ENCODE measurements at regions not wholly inside any gene's neighbourhood (a gene's known extent, or its start where the extent isn't known, plus 50 kb on each side); places are given as distances from the start of the nearest gene placed in this dataset.

- Histone ChIP-seq H3K9ac (replicated peaks; ENCODE audit: extremely low read depth, insufficient read depth, low read length) (no peak overlapping the region), H3K79me2 (ENCODE audit: control insufficient read depth, insufficient read depth, low read length) (no peaks in the 10 kb centered on the region), H3K4me3 (replicated peaks in 1 of 3; ENCODE audit: insufficient read depth in 1 of 3, low read depth in 1 of 3, low read length in 3 of 3) (no peak overlapping the region), H3K36me3 (ENCODE audit: control insufficient read depth in 2 of 2, extremely low read depth in 1 of 2, insufficient read depth in 2 of 2, low read length in 2 of 2) (no peaks in the 10 kb centered on the region), H3K9me1 (replicated peaks; ENCODE audit: control insufficient read depth, extremely low read depth, insufficient read depth, low read length) (no peaks in the 10 kb centered on the region), H4K20me1 (replicated peaks; ENCODE audit: control insufficient read depth, extremely low read depth, insufficient read depth, low read length) (no peaks in the 10 kb centered on the region), H3K27ac (ENCODE audit: insufficient read depth, low read depth, low read length) (no peak overlapping the region), H3K4me1 (ENCODE audit: control insufficient read depth, extremely low read depth, insufficient read depth, low read length) (no peaks in the 10 kb centered on the region), H3K9me3 (replicated peaks; ENCODE audit: control insufficient read depth, insufficient read depth, low read length) (no peaks in the 10 kb centered on the region), H3K27me3 (ENCODE audit: control insufficient read depth in 2 of 2, insufficient read depth in 2 of 2, low read length in 2 of 2) (no peaks in the 10 kb centered on the region), H3K4me2 (ENCODE audit: insufficient read depth, low read length) (no peak overlapping the region), H2AFZ (ENCODE audit: low read depth, low read length) (no peak overlapping the region)
- intact Hi-C loops (cut with micrococcal nuclease) (no loop called here), dilution Hi-C loops (cut with MboI; ENCODE audit: extremely low pct_ligation_motif_present, low sequenced_read_pairs) (no loop called here)
- DNase-seq (ENCODE audit: low read depth, low spot score) (no peak), FAIRE-seq (no peak)
- no TSS peak for BruUV-seq (replicated peaks)
- ChIA-PET CTCF (interaction anchor here (0.7 kb wide), 1 partner anchor 1189 kb away, joined by 3 read pairs; no protein-coding TSS in a partner anchor), POLR2A (no interaction called here)
- TF ChIP-seq CTCF (IDR thresholded peaks at IDR 0.05; ENCODE audit: extremely low read depth in 1 of 2, insufficient read depth in 1 of 2, low read depth in 1 of 2, low read length in 2 of 2) (no peak), JUN (IDR thresholded peaks at IDR 0.05; ENCODE audit: borderline replicate concordance, insufficient read depth, insufficient read length, low read depth) (no peak), GATA2 (IDR thresholded peaks at IDR 0.05; ENCODE audit: insufficient read depth, insufficient read length, low read depth, low read length) (no peak), EZH2 (IDR thresholded peaks at IDR 0.05; ENCODE audit: borderline replicate concordance, low read depth, low read length, severe bottlenecking) (no peak), POLR2A (IDR thresholded peaks at IDR 0.05; ENCODE audit: low read depth, low read length) (no peak)
- TF ChIP-seq, protein P1, sequence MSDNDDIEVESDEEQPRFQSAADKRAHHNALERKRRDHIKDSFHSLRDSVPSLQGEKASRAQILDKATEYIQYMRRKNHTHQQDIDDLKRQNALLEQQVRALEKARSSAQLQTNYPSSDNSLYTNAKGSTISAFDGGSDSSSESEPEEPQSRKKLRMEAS (IDR thresholded peaks at IDR 0.05; ENCODE audit: insufficient read depth, insufficient read length): no peak
Observed at GRCh38 chr10:52434734-52435133, 120.7 kb downstream of the DKK1 start.

DNA sequence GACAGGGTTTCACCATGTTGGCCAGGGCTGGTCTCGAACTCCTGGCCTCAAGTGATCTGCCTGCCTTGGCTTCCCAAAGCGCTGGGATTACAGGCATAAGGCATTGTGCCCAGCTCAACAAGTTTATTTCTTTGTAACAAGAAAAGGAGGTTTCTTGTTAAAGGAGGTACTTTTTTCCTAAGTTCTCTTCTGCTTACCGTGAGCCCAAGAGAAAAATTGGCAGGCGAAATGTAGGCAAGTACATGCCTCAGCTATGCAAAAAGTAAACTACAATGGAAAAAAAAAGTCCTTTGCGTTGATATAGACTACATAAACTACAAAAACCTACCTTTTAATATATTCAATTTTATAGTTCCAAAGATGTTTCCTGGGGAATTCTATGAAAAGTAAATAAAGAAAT lies 122.6 kb downstream of the DKK1 start:
- Histone ChIP-seq H2AFZ (ENCODE audit: low read depth, low read length) (no peak overlapping the region), H3K9ac (replicated peaks; ENCODE audit: extremely low read depth, insufficient read depth, low read length) (no peak overlapping the region), H3K9me3 (replicated peaks; ENCODE audit: control insufficient read depth, insufficient read depth, low read length) (no peaks in the 10 kb centered on the region), H3K27me3 (ENCODE audit: control insufficient read depth in 2 of 2, insufficient read depth in 2 of 2, low read length in 2 of 2) (no peaks in the 10 kb centered on the region), H3K79me2 (ENCODE audit: control insufficient read depth, insufficient read depth, low read length) (no peaks in the 10 kb centered on the region), H3K4me1 (ENCODE audit: control insufficient read depth, extremely low read depth, insufficient read depth, low read length) (no peaks in the 10 kb centered on the region), H3K36me3 (ENCODE audit: control insufficient read depth in 2 of 2, extremely low read depth in 1 of 2, insufficient read depth in 2 of 2, low read length in 2 of 2) (no peaks in the 10 kb centered on the region), H3K9me1 (replicated peaks; ENCODE audit: control insufficient read depth, extremely low read depth, insufficient read depth, low read length) (no peaks in the 10 kb centered on the region), H3K4me2 (ENCODE audit: insufficient read depth, low read length) (no peak overlapping the region), H3K27ac (ENCODE audit: insufficient read depth, low read depth, low read length) (no peak overlapping the region), H3K4me3 (replicated peaks in 1 of 3; ENCODE audit: insufficient read depth in 1 of 3, low read depth in 1 of 3, low read length in 3 of 3) (no peak overlapping the region), H4K20me1 (replicated peaks; ENCODE audit: control insufficient read depth, extremely low read depth, insufficient read depth, low read length) (no peaks in the 10 kb centered on the region)
- intact Hi-C loops (cut with micrococcal nuclease): no loop called here
- ChIA-PET CTCF (interaction anchor here (1.0 kb wide), 1 partner anchor 16 kb away, joined by 3 read pairs; no protein-coding TSS in a partner anchor), POLR2A (no interaction called here)
- TF ChIP-seq FOS (IDR thresholded peaks at IDR 0.05; ENCODE audit: borderline replicate concordance, insufficient read depth, low read length): no peak
- no peak for TF ChIP-seq MYC (IDR thresholded peaks at IDR 0.05; ENCODE audit: low read depth, low read length)
- no peak for TF ChIP-seq POLR2A (IDR thresholded peaks at IDR 0.05; ENCODE audit: low read depth, low read length)
- TF ChIP-seq POLR2AphosphoS5 (IDR thresholded peaks at IDR 0.05; ENCODE audit: insufficient read depth, low read depth, low read length): no peak
- TF ChIP-seq EZH2 (IDR thresholded peaks at IDR 0.05; ENCODE audit: borderline replicate concordance, low read depth, low read length, severe bottlenecking): no peak
- TF ChIP-seq GATA2 (IDR thresholded peaks at IDR 0.05; ENCODE audit: insufficient read depth, insufficient read length, low read depth, low read length): no peak
- TF ChIP-seq JUN (IDR thresholded peaks at IDR 0.05; ENCODE audit: borderline replicate concordance, insufficient read depth, insufficient read length, low read depth): no peak
- TF ChIP-seq CTCF (IDR thresholded peaks at IDR 0.05; ENCODE audit: extremely low read depth in 1 of 2, insufficient read depth in 1 of 2, low read depth in 1 of 2, low read length in 2 of 2): no peak
- TF ChIP-seq, protein P1 (IDR thresholded peaks at IDR 0.05; ENCODE audit: insufficient read depth, insufficient read length): no peak
- no peak for DNase-seq (ENCODE audit: low read depth, low spot score)
- dilution Hi-C loops (cut with MboI; ENCODE audit: extremely low pct_ligation_motif_present, low sequenced_read_pairs): no loop called here
- no peak for FAIRE-seq
- no TSS peak for BruUV-seq (replicated peaks)
